H1 (cell line): ENCODE measurements at regions not wholly inside any gene's neighbourhood (a gene's known extent, or its start where the extent isn't known, plus 50 kb on each side); places are given as distances from the start of the nearest gene placed in this dataset.

ENCODE experiments used
- KDM5A ChIP-seq: fragments of 200-600 bp; IDR thresholded peaks from 2 replicates; pipeline ENCODE4 v1.7.1; 2012; ENCODE audit warnings: mild to moderate bottlenecking, low read length, inconsistent platforms, mixed read lengths
- MAFK ChIP-seq: IDR thresholded peaks from 2 replicates; pipeline ENCODE4 v1.6.1; 2012; ENCODE audit warnings: low read depth, mild to moderate bottlenecking, improper control_type of control experiment, low read length
- SP4 ChIP-seq: IDR thresholded peaks from 2 replicates; pipeline ENCODE4 v1.6.1; 2012; ENCODE audit warnings: low read length, inconsistent platforms
- TAF7 ChIP-seq: optimal IDR thresholded peaks from 2 replicates; pipeline ENCODE3; 2011; ENCODE audit warnings: low read depth, mild to moderate bottlenecking, inconsistent platforms, low read length, moderate library complexity, borderline replicate concordance
- USF2 ChIP-seq: IDR thresholded peaks from 2 replicates; pipeline ENCODE4 v1.6.1; 2011; ENCODE audit warnings: low read length, improper control_type of control experiment

- TF ChIP-seq USF2, result no peak
- TF ChIP-seq MAFK, result no peak
- no peak for TF ChIP-seq KDM5A
- no peak for TF ChIP-seq SP4
- TF ChIP-seq TAF7, result no peak
Measured at GRCh38 chrX:145394344-145394743, 147.0 kb downstream of the SPANXN1 start (continued).
